Stomach (tissue), 8 donors: ENCODE measurements at regions not wholly inside any gene's neighbourhood (a gene's known extent, or its start where the extent isn't known, plus 50 kb on each side); places are given as distances from the start of the nearest gene placed in this dataset.

Source experiments
- DNase-seq, 2 donors: peaks; one replicate each; pipeline versions ENCODE4 v3.0.0 to v3.0.0-alpha.2; 2013 to 2019
- H3K27ac ChIP-seq, 5 donors: fragments of 200-600 bp in 4 of 5; sonication (generic) in 4 of 5; one replicate each; pipeline ENCODE4 v1.5.1; 2013 to 2019; ENCODE audit warnings: mild to moderate bottlenecking in 1 of 5, moderate library complexity in 1 of 5
- H3K27me3 ChIP-seq, 3 donors: fragments of 200-600 bp; sonication (generic); one replicate each; pipeline ENCODE4 v1.5.1; 2017 to 2019; ENCODE audit warnings: mixed run types in 1 of 3
- H3K36me3 ChIP-seq, 4 donors: fragments of 200-600 bp; sonication (generic); 1 replicate in 3 of 4; 2 replicates in 1 of 4; pipeline ENCODE4 v1.5.1; 2016 to 2019
- H3K4me1 ChIP-seq, 4 donors: fragments of 200-600 bp; sonication (generic); one replicate each; pipeline ENCODE4 v1.5.1; 2016 to 2019
- H3K4me3 ChIP-seq, 4 donors: fragments of 200-600 bp; sonication (generic) in 3 of 4; one replicate each; pipeline ENCODE4 v1.5.1; 2016 to 2019; ENCODE audit warnings: mild to moderate bottlenecking in 1 of 4
- H3K9me3 ChIP-seq, 4 donors: fragments of 200-600 bp; sonication (generic); one replicate each; pipeline ENCODE4 v1.5.1; 2016 to 2019
- EP300 ChIP-seq: sonication (generic); formaldehyde crosslinking; IDR thresholded peaks from one replicate; pipeline ENCODE4 v1.6.1; 2017; ENCODE audit warnings: antibody characterized with exemption
- POLR2A ChIP-seq, 4 donors: fragments of 450-650 bp; IDR thresholded peaks; one replicate each; pipeline ENCODE4 v1.6.1; 2016; ENCODE audit warnings: antibody characterized with exemption in 4 of 4, control low read depth in 2 of 4, mild to moderate bottlenecking in 1 of 4, moderate library complexity in 1 of 4
- POLR2AphosphoS5 ChIP-seq, 3 donors: sonication (generic); formaldehyde crosslinking; IDR thresholded peaks; one replicate each; pipeline ENCODE4 v1.6.1; 2016; ENCODE audit warnings: antibody characterized with exemption in 3 of 3
- WGBS, 5 donors: extraction: QIAGEN DNeasy Blood & Tissue Kit in 3 of 5; methylation state at CpG; one replicate each; pipeline versions ENCODE4 v1.1.5 to v1.1.7; 2013 to 2018; 5-methylcytosine and 5-hydroxymethylcytosine counted together
- intact Hi-C: fragments of 100-400 bp; cut with DNase I; formaldehyde crosslinking; loops from one replicate; pipeline ENCODE4 v1.15.1; 2023; ENCODE audit warnings: low total_unique reads
- TF ChIP-seq, protein P1 (sequence below), 7 experiments: fragments of 450-650 bp in 4 of 7; fragments of 200-600 bp in 3 of 7; sonication (generic) in 3 of 7; IDR thresholded peaks; one replicate each; pipeline ENCODE4 v1.5.1; 2016 to 2019; ENCODE audit warnings: antibody characterized with exemption in 7 of 7, control low read depth in 2 of 7, mild to moderate bottlenecking in 1 of 7
- donor health status: healthy with polysubstance abuse.
- donor health status: Bipolar disorder and iron deficiency.
- donor health status: healthy.

DNA sequence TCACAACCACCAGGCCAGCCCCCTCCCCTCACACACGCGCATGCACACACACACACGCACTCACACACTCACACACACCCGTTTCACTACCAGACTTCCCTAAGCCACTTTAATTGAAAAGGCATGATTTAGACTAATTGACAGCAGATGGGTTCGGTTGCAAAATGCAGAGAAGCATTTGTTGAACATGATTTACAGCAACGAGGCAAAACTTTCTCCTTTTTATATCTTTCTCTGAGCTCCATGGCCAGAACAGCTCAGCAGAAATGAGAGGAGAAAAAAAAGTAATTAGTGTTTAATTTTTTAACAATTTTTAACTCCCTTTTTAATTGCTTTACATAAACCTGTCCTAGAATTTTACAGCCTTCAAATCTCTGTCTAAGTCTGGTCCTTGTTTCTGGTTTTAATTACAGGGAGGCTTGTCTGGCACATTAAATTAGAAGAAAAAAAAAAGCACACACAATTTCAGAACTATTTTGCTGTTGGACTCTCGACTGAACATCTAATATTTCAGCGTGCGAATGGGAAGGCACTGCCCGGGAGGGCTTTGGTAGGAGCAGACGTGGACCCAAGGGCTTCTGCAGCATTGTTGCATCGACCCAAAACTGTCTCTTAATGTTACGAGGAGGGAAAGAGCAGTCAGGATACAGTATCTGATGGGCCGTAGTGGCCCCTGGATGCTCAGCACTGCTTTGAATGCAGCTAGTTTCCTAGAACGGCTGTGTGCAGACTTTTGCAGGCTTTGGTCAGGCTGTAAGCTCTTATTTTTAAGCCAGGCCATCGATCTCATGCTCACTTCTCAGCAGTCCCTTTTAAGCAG is 255.9 kb downstream of the SOX9 start:
- no peaks in the 10 kb centered on the region for H3K36me3 ChIP-seq
- no peaks in the 10 kb centered on the region for H3K27me3 ChIP-seq
- intact Hi-C loops, result no loop called here
- no peaks in the 10 kb centered on the region for H3K9me3 ChIP-seq
- 76 to 87% (median 85%) methylated on average over 16 of the region's 16 CpGs for WGBS, 5 donors
- no peak for DNase-seq
- TF ChIP-seq POLR2A (IDR thresholded peaks at IDR 0.05) (no peak), POLR2AphosphoS5 (IDR thresholded peaks at IDR 0.05) (no peak), EP300 (no peak)
- TF ChIP-seq, protein P1, sequence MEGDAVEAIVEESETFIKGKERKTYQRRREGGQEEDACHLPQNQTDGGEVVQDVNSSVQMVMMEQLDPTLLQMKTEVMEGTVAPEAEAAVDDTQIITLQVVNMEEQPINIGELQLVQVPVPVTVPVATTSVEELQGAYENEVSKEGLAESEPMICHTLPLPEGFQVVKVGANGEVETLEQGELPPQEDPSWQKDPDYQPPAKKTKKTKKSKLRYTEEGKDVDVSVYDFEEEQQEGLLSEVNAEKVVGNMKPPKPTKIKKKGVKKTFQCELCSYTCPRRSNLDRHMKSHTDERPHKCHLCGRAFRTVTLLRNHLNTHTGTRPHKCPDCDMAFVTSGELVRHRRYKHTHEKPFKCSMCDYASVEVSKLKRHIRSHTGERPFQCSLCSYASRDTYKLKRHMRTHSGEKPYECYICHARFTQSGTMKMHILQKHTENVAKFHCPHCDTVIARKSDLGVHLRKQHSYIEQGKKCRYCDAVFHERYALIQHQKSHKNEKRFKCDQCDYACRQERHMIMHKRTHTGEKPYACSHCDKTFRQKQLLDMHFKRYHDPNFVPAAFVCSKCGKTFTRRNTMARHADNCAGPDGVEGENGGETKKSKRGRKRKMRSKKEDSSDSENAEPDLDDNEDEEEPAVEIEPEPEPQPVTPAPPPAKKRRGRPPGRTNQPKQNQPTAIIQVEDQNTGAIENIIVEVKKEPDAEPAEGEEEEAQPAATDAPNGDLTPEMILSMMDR (IDR thresholded peaks at IDR 0.05), result no peak
- H3K4me3 ChIP-seq, result no peak overlapping the region
- H3K4me1 ChIP-seq, result peaks cover 5 to 10% (median 7%) of the 10 kb centered on the region in 4 donors
- H3K27ac ChIP-seq, result no peak overlapping the region

DNA sequence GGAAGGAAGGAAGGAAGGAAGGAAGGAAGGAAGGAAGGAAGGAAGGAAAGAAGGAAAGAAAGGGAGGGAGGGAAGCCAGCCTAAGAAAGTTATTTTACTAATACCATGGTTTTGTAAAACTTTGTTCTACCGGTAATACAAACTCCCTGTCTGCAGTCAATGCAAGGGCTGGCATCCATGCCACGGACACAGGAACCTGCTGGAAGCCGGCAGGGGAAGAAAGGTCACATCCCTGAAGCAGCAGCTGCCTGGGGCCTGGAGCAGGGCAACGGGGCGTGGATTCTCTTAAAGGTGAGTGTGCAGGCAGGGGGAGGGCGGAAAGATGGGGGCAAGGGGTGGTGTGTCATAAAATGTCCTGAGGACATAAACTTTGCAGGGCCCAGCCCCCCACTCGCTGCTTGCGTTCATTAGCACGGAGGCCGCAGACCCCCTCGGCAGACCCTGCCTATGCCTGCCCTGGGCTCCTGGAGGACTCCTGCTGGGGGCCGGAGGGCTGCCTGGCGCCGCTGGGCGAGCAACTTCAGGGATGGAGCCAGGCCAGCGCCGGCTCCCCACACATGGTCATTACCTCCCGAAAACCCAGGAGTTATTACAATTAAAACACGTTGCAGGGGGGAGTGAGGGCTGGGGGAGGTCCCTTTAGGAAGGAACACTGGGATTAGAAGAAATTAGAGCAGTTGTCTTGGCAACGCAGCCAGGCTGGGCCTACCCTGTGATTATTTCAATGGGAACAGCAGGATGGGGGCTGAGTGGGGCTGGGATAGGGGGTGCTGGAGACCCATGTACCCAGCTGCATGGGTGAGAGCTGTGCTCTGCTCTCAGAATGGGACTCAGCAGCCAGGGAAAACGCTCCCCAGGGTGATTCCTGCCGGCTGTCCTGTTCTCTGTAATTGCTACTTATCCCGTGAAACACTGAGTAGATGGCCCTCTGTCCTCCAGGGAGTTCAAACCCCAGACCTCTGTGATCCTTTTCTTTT is 257.9 kb downstream of the SOX9 start:
- WGBS, 5 donors, result 85 to 92% (median 87%) methylated on average over 20 to 23 of the region's 23 CpGs
- no peak overlapping the region for H3K27ac ChIP-seq
- H3K4me3 ChIP-seq, result no peak overlapping the region
- no peaks in the 10 kb centered on the region for H3K9me3 ChIP-seq
- H3K36me3 ChIP-seq, result no peaks in the 10 kb centered on the region
- no peaks in the 10 kb centered on the region for H3K27me3 ChIP-seq
- intact Hi-C loops, result no loop called here
- TF ChIP-seq POLR2AphosphoS5 (IDR thresholded peaks at IDR 0.05), result no peak
- TF ChIP-seq EP300, result no peak
- no peak for TF ChIP-seq POLR2A (IDR thresholded peaks at IDR 0.05)
- TF ChIP-seq, protein P1 (IDR thresholded peaks at IDR 0.05), result no peak
- peaks cover 4 to 15% (median 6%) of the 10 kb centered on the region in 4 donors for H3K4me1 ChIP-seq
- DNase-seq, result no peak

DNA sequence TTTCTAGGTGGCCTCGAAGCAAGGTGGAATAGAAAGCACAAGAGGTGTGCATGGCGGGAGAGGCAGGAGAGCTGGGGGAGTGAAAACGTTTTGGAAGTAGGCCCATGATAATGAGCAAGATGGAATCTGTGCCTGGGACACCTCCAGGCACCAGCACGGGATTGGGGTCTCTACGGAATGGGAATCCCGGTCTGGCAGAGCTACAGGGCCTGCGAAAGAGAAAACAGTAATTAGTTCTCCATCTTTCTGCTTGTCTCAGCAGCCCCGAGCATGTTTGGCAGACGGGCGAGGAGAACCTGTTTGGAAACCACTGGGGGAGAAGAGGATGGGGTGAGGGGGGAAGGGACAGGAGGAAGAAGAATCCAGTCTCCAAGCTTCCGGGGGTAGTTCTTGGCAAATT is 258.7 kb downstream of the SOX9 start:
- no peaks in the 10 kb centered on the region for H3K9me3 ChIP-seq
- H3K36me3 ChIP-seq, result no peaks in the 10 kb centered on the region
- intact Hi-C loops, result no loop called here
- no peak for TF ChIP-seq POLR2A (IDR thresholded peaks at IDR 0.05)
- TF ChIP-seq POLR2AphosphoS5 (IDR thresholded peaks at IDR 0.05), result no peak
- TF ChIP-seq EP300, result no peak
- no peak overlapping the region for H3K27ac ChIP-seq
- DNase-seq, result no peak
- H3K27me3 ChIP-seq, result no peaks in the 10 kb centered on the region
- peaks cover 0 to 7% (median 0%) of the 10 kb centered on the region in 4 donors for H3K4me1 ChIP-seq
- WGBS, 5 donors, result 69 to 84% (median 84%) methylated on average over 11 of the region's 11 CpGs
- no peak overlapping the region for H3K4me3 ChIP-seq

DNA sequence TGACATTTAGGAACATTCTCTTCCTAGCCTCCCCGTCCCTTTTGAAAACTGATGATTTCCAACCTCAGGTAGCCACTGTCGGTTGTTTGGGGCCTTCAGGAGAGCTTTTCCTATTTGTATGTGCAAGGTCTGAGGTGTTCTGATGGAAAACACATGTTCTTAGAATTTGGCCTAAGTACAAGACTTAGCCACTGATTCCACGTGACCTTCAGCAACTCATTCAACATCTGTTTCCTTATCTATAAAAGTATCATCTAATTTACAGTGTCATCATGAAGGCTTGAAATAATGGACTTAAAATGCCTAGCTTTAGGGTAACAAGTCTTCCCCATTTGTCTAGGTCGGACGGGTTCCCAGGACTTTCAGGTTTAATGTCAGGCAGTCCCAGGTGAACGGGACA is 259.3 kb downstream of the SOX9 start:
- TF ChIP-seq POLR2A (IDR thresholded peaks at IDR 0.05) (no peak), POLR2AphosphoS5 (IDR thresholded peaks at IDR 0.05) (no peak), EP300 (no peak)
- TF ChIP-seq, protein P1 (IDR thresholded peaks at IDR 0.05), result no peak
- intact Hi-C loops, result no loop called here
- H3K9me3 ChIP-seq, result no peaks in the 10 kb centered on the region
- WGBS, 5 donors, result 90 to 96% (median 93%) methylated on average over 6 of the region's 6 CpGs
- no peak for DNase-seq
- no peak overlapping the region for H3K27ac ChIP-seq
- H3K4me3 ChIP-seq, result no peak overlapping the region
- H3K36me3 ChIP-seq, result no peaks in the 10 kb centered on the region
- no peaks in the 10 kb centered on the region for H3K27me3 ChIP-seq
- H3K4me1 ChIP-seq, result peaks cover 0 to 6% (median 0%) of the 10 kb centered on the region in 4 donors
